Endothelial cell of umbilical vein (primary cell): ENCODE measurements at regions not wholly inside any gene's neighbourhood (a gene's known extent, or its start where the extent isn't known, plus 50 kb on each side); places are given as distances from the start of the nearest gene placed in this dataset.

Experiments used
- EZH2 ChIP-seq: IDR thresholded peaks from 2 replicates; pipeline ENCODE4 v1.6.1; 2012; ENCODE audit warnings: borderline replicate concordance, low read depth, mild to moderate bottlenecking, moderate library complexity, low read length, inconsistent platforms; ENCODE audit not compliant: severe bottlenecking
- FOS ChIP-seq: IDR thresholded peaks from 2 replicates; pipeline ENCODE4 v1.6.1; 2011; ENCODE audit warnings: mild to moderate bottlenecking, low read length, moderate library complexity, borderline replicate concordance; ENCODE audit not compliant: insufficient read depth
- GATA2 ChIP-seq: IDR thresholded peaks from 2 replicates; pipeline ENCODE4 v1.7.0; 2011; ENCODE audit warnings: low read depth, mild to moderate bottlenecking, moderate library complexity, mixed read lengths, low read length; ENCODE audit not compliant: insufficient read length, insufficient read depth
- JUN ChIP-seq: IDR thresholded peaks from 2 replicates; pipeline ENCODE4 v1.6.1; 2011; ENCODE audit warnings: borderline replicate concordance, low read depth; ENCODE audit not compliant: insufficient read length, insufficient read depth
- MYC ChIP-seq: IDR thresholded peaks from one replicate; pipeline ENCODE4 v1.6.1; 2011; ENCODE audit warnings: mild to moderate bottlenecking, low read depth, low read length
- POLR2A ChIP-seq: IDR thresholded peaks from 2 replicates; pipeline ENCODE4 v1.6.1; 2012; ENCODE audit warnings: low read depth, mild to moderate bottlenecking, control low read depth, low read length
- POLR2AphosphoS5 ChIP-seq: IDR thresholded peaks from 2 replicates; pipeline ENCODE4 v1.6.1; 2012; ENCODE audit warnings: low read depth, mild to moderate bottlenecking, control low read depth, low read length, moderate library complexity; ENCODE audit not compliant: insufficient read depth
- TF ChIP-seq, protein P1 (sequence below), 2 donors: IDR thresholded peaks; 1 replicate in 1 of 2; 2 replicates in 1 of 2; pipeline ENCODE4 v1.5.1; 2011; ENCODE audit warnings: low read length in 2 of 2, mild to moderate bottlenecking in 2 of 2, moderate library complexity in 2 of 2, control low read depth in 1 of 2, inconsistent platforms in 1 of 2, low read depth in 1 of 2; ENCODE audit not compliant: insufficient read depth in 1 of 2; ENCODE audit errors: extremely low read depth in 1 of 2
- TF ChIP-seq, protein P2 (sequence below): IDR thresholded peaks from 2 replicates; pipeline ENCODE4 v1.6.1; 2011; ENCODE audit not compliant: insufficient read depth, insufficient read length

DNA sequence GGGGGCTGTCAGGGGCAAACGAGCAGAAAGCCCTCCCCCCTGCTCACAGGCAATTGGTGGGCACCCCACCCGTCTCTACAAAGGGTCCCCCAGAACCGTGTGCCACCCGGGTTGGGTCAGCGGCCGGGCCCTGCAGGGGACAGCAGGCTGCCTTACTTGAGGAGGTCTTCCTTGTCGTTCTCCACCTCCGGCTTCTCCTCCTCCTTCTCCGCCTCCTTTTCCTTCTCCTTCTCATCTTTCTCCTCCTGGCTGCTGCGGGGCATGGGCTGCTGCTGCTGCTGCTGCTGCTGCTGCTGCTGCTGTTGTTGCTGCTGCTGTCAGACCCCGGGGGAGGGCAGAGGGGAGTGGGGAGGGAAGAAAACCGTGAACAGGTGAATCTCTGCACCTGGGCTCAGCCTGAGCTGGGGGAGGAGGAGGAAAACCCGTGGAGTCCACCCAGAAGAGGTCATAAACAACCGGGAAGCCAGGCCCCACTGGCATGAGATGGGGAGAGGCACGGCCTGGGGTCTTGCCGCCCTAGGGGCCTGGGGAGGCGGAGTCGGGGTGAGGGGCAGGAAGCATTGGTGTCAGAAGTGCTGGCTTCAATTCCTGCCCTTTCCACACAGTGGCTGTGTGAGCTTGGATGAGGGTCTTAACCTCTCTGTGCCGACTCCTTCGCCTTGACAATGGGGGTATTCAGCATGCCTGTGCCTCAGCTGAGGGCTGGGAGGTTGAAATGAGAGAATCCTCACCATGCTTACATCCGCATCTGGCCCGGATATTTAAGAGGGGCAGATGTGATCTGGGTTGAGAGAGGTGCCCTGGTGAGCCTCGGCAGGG lies 107.6 kb downstream of the RFLNA start:
- TF ChIP-seq, protein P1, sequence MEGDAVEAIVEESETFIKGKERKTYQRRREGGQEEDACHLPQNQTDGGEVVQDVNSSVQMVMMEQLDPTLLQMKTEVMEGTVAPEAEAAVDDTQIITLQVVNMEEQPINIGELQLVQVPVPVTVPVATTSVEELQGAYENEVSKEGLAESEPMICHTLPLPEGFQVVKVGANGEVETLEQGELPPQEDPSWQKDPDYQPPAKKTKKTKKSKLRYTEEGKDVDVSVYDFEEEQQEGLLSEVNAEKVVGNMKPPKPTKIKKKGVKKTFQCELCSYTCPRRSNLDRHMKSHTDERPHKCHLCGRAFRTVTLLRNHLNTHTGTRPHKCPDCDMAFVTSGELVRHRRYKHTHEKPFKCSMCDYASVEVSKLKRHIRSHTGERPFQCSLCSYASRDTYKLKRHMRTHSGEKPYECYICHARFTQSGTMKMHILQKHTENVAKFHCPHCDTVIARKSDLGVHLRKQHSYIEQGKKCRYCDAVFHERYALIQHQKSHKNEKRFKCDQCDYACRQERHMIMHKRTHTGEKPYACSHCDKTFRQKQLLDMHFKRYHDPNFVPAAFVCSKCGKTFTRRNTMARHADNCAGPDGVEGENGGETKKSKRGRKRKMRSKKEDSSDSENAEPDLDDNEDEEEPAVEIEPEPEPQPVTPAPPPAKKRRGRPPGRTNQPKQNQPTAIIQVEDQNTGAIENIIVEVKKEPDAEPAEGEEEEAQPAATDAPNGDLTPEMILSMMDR (IDR thresholded peaks at IDR 0.05; ENCODE audit: extremely low read depth in 1 of 2, insufficient read depth in 1 of 2, low read depth in 1 of 2, low read length in 2 of 2) = no peak
- TF ChIP-seq POLR2AphosphoS5 = no peak
- no peak for TF ChIP-seq POLR2A
- TF ChIP-seq GATA2 = no peak
- TF ChIP-seq, protein P2, sequence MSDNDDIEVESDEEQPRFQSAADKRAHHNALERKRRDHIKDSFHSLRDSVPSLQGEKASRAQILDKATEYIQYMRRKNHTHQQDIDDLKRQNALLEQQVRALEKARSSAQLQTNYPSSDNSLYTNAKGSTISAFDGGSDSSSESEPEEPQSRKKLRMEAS = no peak
- TF ChIP-seq MYC = no peak
- no peak for TF ChIP-seq EZH2
- no peak for TF ChIP-seq JUN
- TF ChIP-seq FOS = no peak
